K562 (cell line): ENCODE measurements at regions not wholly inside any gene's neighbourhood (a gene's known extent, or its start where the extent isn't known, plus 50 kb on each side); places are given as distances from the start of the nearest gene placed in this dataset.

Source experiments
- FOXJ3 ChIP-seq: sonication (generic); formaldehyde crosslinking; IDR thresholded peaks from 2 replicates; pipeline ENCODE4 v1.4.0; 2020; ENCODE audit warnings: mild to moderate bottlenecking, missing genetic modification reagents
- NR2C2 ChIP-seq, 2 experiments: fragments of 200-800 bp in 1 of 2; sonication (Bioruptor generic) in 1 of 2; sonication (generic) in 1 of 2; formaldehyde crosslinking in 1 of 2; IDR thresholded peaks; 2 replicates each; pipeline versions ENCODE4 v1.6.1 to v1.8.0; 2016 to 2022; ENCODE audit warnings: mild to moderate bottlenecking in 1 of 2, missing compliant biosample characterization in 1 of 2, missing genetic modification characterization in 1 of 2, missing genetic modification reagents in 1 of 2
- SIN3A ChIP-seq, 2 experiments: fragments of 150-350 bp in 1 of 2; IDR thresholded peaks; 2 replicates each; pipeline ENCODE4 v1.6.1; 2011 to 2016; ENCODE audit warnings: borderline replicate concordance in 2 of 2, low read depth in 2 of 2, low read length in 2 of 2, mild to moderate bottlenecking in 2 of 2, moderate library complexity in 2 of 2; ENCODE audit not compliant: control insufficient read depth in 1 of 2
- TF ChIP-seq, protein P1 (sequence below): fragments of 250-450 bp; sonication (Bioruptor Pico); IDR thresholded peaks from 2 replicates; pipeline ENCODE4 v1.4.0; 2020

GRCh38 chr17:83186226-83186625 lies 106.8 kb downstream of the METRNL start:
- no peak for TF ChIP-seq FOXJ3
- no peak for TF ChIP-seq NR2C2 (CRISPR knock-in tag; IDR thresholded peaks at IDR 0.05)
- no peak for TF ChIP-seq NR2C2 (tag; IDR thresholded peaks at IDR 0.05)
- TF ChIP-seq, protein P1, sequence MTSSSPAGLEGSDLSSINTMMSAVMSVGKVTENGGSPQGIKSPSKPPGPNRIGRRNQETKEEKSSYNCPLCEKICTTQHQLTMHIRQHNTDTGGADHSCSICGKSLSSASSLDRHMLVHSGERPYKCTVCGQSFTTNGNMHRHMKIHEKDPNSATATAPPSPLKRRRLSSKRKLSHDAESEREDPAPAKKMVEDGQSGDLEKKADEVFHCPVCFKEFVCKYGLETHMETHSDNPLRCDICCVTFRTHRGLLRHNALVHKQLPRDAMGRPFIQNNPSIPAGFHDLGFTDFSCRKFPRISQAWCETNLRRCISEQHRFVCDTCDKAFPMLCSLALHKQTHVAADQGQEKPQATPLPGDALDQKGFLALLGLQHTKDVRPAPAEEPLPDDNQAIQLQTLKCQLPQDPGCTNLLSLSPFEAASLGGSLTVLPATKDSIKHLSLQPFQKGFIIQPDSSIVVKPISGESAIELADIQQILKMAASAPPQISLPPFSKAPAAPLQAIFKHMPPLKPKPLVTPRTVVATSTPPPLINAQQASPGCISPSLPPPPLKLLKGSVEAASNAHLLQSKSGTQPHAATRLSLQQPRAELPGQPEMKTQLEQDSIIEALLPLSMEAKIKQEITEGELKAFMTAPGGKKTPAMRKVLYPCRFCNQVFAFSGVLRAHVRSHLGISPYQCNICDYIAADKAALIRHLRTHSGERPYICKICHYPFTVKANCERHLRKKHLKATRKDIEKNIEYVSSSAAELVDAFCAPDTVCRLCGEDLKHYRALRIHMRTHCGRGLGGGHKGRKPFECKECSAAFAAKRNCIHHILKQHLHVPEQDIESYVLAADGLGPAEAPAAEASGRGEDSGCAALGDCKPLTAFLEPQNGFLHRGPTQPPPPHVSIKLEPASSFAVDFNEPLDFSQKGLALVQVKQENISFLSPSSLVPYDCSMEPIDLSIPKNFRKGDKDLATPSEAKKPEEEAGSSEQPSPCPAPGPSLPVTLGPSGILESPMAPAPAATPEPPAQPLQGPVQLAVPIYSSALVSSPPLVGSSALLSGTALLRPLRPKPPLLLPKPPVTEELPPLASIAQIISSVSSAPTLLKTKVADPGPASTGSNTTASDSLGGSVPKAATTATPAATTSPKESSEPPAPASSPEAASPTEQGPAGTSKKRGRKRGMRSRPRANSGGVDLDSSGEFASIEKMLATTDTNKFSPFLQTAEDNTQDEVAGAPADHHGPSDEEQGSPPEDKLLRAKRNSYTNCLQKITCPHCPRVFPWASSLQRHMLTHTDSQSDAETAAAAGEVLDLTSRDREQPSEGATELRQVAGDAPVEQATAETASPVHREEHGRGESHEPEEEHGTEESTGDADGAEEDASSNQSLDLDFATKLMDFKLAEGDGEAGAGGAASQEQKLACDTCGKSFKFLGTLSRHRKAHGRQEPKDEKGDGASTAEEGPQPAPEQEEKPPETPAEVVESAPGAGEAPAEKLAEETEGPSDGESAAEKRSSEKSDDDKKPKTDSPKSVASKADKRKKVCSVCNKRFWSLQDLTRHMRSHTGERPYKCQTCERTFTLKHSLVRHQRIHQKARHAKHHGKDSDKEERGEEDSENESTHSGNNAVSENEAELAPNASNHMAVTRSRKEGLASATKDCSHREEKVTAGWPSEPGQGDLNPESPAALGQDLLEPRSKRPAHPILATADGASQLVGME (CRISPR knock-in tag): no peak
- no peak for TF ChIP-seq SIN3A (IDR thresholded peaks at IDR 0.05; ENCODE audit: borderline replicate concordance in 2 of 2, control insufficient read depth in 1 of 2, low read depth in 2 of 2, low read length in 2 of 2)
